Astrocyte (in vitro differentiated cells and primary cell): ENCODE measurements at regions not wholly inside any gene's neighbourhood (a gene's known extent, or its start where the extent isn't known, plus 50 kb on each side); places are given as distances from the start of the nearest gene placed in this dataset.

ENCODE experiments used
- DNase-seq: peaks from one replicate; pipeline ENCODE4 v3.0.0-alpha.2; 2010; ENCODE audit warnings: low read depth
- FAIRE-seq: peaks from 2 replicates; lab custom pipeline; 2011; peaks lifted over from hg19 to GRCh38; lab: Jason Lieb, UNC
- H2AFZ ChIP-seq: 2 replicates; pipeline ENCODE4 v1.6.0; 2012; ENCODE audit warnings: low read depth, low read length, inconsistent platforms
- H3K27ac ChIP-seq: 2 replicates; pipeline ENCODE4 v1.5.1; 2011; ENCODE audit warnings: low read depth, low read length, inconsistent platforms
- H3K27me3 ChIP-seq: 2 replicates; pipeline ENCODE4 v1.6.0; 2011; ENCODE audit warnings: low read length, inconsistent platforms; ENCODE audit not compliant: insufficient read depth
- H3K36me3 ChIP-seq: 2 replicates; pipeline ENCODE4 v1.5.1; 2011; ENCODE audit warnings: low read length, inconsistent platforms; ENCODE audit not compliant: insufficient read depth
- H3K4me1 ChIP-seq: 2 replicates; pipeline ENCODE4 v1.5.1; 2011; ENCODE audit warnings: low read length, inconsistent platforms; ENCODE audit not compliant: insufficient read depth
- H3K4me2 ChIP-seq: 2 replicates; pipeline ENCODE4 v1.6.0; 2012; ENCODE audit warnings: low read length, inconsistent platforms
- H3K4me3 ChIP-seq: 2 replicates; pipeline ENCODE4 v1.5.1; 2011; ENCODE audit warnings: low read depth, mild to moderate bottlenecking, low read length, inconsistent platforms; ENCODE audit not compliant: insufficient read depth
- H3K79me2 ChIP-seq: 2 replicates; pipeline ENCODE4 v1.6.0; 2012; ENCODE audit warnings: mild to moderate bottlenecking, low read length, inconsistent platforms; ENCODE audit not compliant: insufficient read depth
- H3K9ac ChIP-seq: 2 replicates; pipeline ENCODE4 v1.6.0; 2012; ENCODE audit warnings: mild to moderate bottlenecking, low read length, inconsistent platforms
- H3K9me3 ChIP-seq: 2 replicates; pipeline ENCODE4 v1.5.1; 2012; ENCODE audit warnings: low read depth, mild to moderate bottlenecking, low read length, inconsistent platforms; ENCODE audit not compliant: insufficient read depth
- H4K20me1 ChIP-seq: 2 replicates; pipeline ENCODE4 v1.6.0; 2012; ENCODE audit warnings: low read length, inconsistent platforms; ENCODE audit not compliant: insufficient read depth
- H3K27ac Mint-ChIP-seq: one replicate; pipeline ENCODE4 v1.8.0; 2021; ENCODE audit warnings: mild to moderate bottlenecking, mixed read lengths; ENCODE audit not compliant: unreplicated experiment
- H3K27me3 Mint-ChIP-seq: one replicate; pipeline ENCODE4 v1.8.0; 2021; ENCODE audit warnings: low read depth, mixed read lengths; ENCODE audit not compliant: unreplicated experiment
- H3K36me3 Mint-ChIP-seq: one replicate; pipeline ENCODE4 v1.8.0; 2021; ENCODE audit warnings: low read depth, mixed read lengths; ENCODE audit not compliant: unreplicated experiment
- H3K4me1 Mint-ChIP-seq: one replicate; pipeline ENCODE4 v1.8.0; 2021; ENCODE audit warnings: low read depth, mixed read lengths; ENCODE audit not compliant: unreplicated experiment
- H3K4me3 Mint-ChIP-seq: one replicate; pipeline ENCODE4 v1.8.0; 2021; ENCODE audit warnings: mild to moderate bottlenecking, moderate library complexity, mixed read lengths; ENCODE audit not compliant: unreplicated experiment
- H3K9me3 Mint-ChIP-seq: one replicate; pipeline ENCODE4 v1.8.0; 2021; ENCODE audit warnings: mild to moderate bottlenecking, mixed read lengths; ENCODE audit not compliant: unreplicated experiment
- EZH2 ChIP-seq: IDR thresholded peaks from 2 replicates; pipeline ENCODE4 v1.6.1; 2012; ENCODE audit warnings: mild to moderate bottlenecking, low read length, inconsistent platforms; ENCODE audit not compliant: insufficient read depth
- TF ChIP-seq, protein P1 (sequence below): IDR thresholded peaks from 2 replicates; pipeline ENCODE4 v1.5.1; 2011; ENCODE audit warnings: low read depth, mild to moderate bottlenecking, inconsistent platforms, low read length, moderate library complexity; ENCODE audit not compliant: insufficient read depth

DNA sequence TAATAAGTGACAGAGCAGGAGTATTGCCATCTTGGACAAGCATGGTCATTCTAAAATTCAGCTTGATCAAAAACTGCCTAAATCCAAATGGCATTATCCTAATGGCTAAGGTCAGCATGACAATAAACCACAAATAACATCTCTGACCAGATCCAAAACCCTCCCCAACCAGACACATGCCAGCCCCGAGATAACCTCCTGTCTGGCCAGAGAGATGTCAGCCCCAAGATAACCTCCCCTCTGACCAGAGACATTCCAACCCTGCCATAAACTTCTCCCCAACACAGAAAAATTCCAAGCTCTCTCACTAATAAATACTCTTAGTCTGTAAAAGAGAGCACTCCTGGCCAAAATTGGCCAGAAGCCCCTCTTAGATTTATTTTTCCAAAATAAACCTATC, 470.5 kb upstream of the UBE2E2 start:
- no peak overlapping the region for H3K27ac Mint-ChIP-seq
- DNase-seq (no peak), FAIRE-seq (no peak)
- H2AFZ ChIP-seq = no peak overlapping the region
- no peak overlapping the region for H3K4me3 Mint-ChIP-seq
- no peak for TF ChIP-seq EZH2
- H3K79me2 ChIP-seq = no peaks in the 10 kb centered on the region
- no peak overlapping the region for H3K9ac ChIP-seq
- H3K9me3 ChIP-seq = no peaks in the 10 kb centered on the region
- H3K4me2 ChIP-seq = no peak overlapping the region
- no peak overlapping the region for H3K4me3 ChIP-seq
- no peaks in the 10 kb centered on the region for H3K36me3 ChIP-seq
- no peaks in the 10 kb centered on the region for H3K27me3 Mint-ChIP-seq
- no peaks in the 10 kb centered on the region for H3K27me3 ChIP-seq
- H3K27ac ChIP-seq = no peak overlapping the region
- no peaks in the 10 kb centered on the region for H4K20me1 ChIP-seq
- no peaks in the 10 kb centered on the region for H3K4me1 ChIP-seq
- peaks cover 4% of the 10 kb centered on the region for H3K4me1 Mint-ChIP-seq
- no peaks in the 10 kb centered on the region for H3K9me3 Mint-ChIP-seq
- no peaks in the 10 kb centered on the region for H3K36me3 Mint-ChIP-seq

DNA sequence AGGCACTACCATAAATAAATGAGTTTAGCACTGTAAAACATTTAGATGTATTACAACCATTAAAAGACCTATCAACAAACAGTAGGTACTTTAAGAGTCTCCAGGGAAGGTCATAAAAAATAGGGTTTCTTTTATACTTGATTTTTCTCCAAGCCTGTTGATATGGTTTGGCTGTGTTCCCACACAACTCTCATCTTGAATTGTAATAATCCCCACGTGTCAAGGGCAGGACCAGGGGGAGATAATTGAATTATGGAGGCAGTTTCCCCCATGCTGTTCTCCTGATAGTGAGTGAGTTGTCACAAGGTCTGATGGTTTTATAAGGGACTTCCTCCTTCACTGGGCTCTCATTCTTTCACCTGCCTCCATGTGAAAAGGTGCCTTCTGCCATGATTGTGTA, 468.9 kb upstream of the UBE2E2 start:
- Histone ChIP-seq H3K4me3 (no peak overlapping the region), H3K9me3 (no peaks in the 10 kb centered on the region), H4K20me1 (no peaks in the 10 kb centered on the region), H3K4me2 (no peak overlapping the region), H3K27ac (no peak overlapping the region), H3K27me3 (no peaks in the 10 kb centered on the region), H2AFZ (no peak overlapping the region), H3K4me1 (no peaks in the 10 kb centered on the region), H3K36me3 (no peaks in the 10 kb centered on the region), H3K9ac (no peak overlapping the region), H3K79me2 (no peaks in the 10 kb centered on the region)
- TF ChIP-seq EZH2 = no peak
- TF ChIP-seq, protein P1, sequence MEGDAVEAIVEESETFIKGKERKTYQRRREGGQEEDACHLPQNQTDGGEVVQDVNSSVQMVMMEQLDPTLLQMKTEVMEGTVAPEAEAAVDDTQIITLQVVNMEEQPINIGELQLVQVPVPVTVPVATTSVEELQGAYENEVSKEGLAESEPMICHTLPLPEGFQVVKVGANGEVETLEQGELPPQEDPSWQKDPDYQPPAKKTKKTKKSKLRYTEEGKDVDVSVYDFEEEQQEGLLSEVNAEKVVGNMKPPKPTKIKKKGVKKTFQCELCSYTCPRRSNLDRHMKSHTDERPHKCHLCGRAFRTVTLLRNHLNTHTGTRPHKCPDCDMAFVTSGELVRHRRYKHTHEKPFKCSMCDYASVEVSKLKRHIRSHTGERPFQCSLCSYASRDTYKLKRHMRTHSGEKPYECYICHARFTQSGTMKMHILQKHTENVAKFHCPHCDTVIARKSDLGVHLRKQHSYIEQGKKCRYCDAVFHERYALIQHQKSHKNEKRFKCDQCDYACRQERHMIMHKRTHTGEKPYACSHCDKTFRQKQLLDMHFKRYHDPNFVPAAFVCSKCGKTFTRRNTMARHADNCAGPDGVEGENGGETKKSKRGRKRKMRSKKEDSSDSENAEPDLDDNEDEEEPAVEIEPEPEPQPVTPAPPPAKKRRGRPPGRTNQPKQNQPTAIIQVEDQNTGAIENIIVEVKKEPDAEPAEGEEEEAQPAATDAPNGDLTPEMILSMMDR = no peak
- Mint-ChIP-seq H3K36me3 (no peaks in the 10 kb centered on the region), H3K4me3 (no peak overlapping the region), H3K27ac (no peak overlapping the region), H3K9me3 (no peaks in the 10 kb centered on the region), H3K4me1 (peaks cover 4% of the 10 kb centered on the region), H3K27me3 (no peaks in the 10 kb centered on the region)
- FAIRE-seq (no peak), DNase-seq (no peak)

DNA sequence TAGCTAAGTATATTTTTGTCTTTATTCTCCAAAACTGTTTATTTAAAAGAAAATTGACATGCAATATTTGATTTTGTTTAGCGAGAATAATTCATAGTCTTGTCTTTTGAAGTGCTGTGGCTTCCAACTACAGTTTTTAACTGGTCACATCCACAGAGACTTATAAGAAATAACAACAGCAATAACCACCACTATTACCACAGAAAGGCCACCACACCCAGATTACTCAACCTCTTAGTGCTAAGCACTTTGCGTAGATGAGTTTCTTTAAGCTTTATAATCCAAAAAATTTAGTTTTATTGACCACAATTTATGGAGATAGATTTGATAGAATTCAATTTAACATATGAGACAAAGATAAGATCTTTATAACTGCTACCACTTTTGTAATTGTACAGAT, 468.4 kb upstream of the UBE2E2 start:
- Histone ChIP-seq H3K4me3 (no peak overlapping the region), H3K4me2 (no peak overlapping the region), H3K4me1 (no peaks in the 10 kb centered on the region), H3K9me3 (no peaks in the 10 kb centered on the region), H3K27me3 (no peaks in the 10 kb centered on the region), H3K9ac (no peak overlapping the region), H2AFZ (no peak overlapping the region), H3K36me3 (no peaks in the 10 kb centered on the region), H3K27ac (no peak overlapping the region), H3K79me2 (no peaks in the 10 kb centered on the region), H4K20me1 (no peaks in the 10 kb centered on the region)
- TF ChIP-seq EZH2 = no peak
- TF ChIP-seq, protein P1 = no peak
- Mint-ChIP-seq H3K4me1 (peaks cover 4% of the 10 kb centered on the region), H3K36me3 (no peaks in the 10 kb centered on the region), H3K27ac (no peak overlapping the region), H3K9me3 (no peaks in the 10 kb centered on the region), H3K4me3 (no peak overlapping the region), H3K27me3 (no peaks in the 10 kb centered on the region)
- no peak for FAIRE-seq
- DNase-seq = no peak
